ENCODE measurements at regions not wholly inside any gene's neighbourhood (a gene's known extent, or its start where the extent isn't known, plus 50 kb on each side); places are given as distances from the start of the nearest gene placed in this dataset.

DNA sequence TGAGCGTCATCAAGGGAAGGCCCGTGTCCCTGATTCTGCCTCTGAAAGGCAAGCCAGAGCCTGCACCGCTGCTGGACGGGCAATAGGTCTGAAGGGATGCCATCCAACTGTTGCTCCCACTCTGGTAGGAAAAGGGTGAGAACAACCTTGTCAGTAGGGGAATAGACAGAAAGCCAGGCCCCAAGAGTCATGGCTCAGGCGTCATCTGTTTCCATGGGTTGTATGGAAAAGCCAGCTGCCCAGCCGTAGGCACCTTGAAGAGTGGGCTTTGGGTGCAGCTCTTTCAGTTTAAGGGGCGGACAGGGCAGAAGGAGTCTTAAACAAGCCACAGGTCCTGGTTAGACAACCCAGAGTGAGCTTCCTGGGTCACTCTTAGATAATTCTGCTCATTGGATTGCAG is 66.5 kb downstream of the RNF6 start:
- no peak for DNase-seq

DNA sequence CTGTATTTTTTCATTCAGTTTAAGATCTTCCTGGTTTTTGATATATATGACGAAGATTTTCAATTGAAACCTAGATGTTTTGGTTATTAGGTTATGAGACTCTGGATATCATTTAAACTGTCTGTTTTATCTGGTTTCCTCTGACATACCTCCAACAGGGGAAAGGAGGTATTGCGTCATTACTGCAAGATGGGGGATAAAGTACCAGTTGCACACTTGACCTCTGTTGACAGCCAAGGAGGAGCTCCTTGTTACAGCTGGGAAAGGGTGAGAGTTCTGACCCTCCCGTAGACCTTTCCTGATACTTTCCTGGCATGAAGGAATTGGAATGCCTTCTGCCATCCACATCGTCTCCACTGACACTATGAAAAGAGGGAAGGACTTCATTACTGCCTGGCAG is 82.0 kb upstream of the SHISA2 start:
- no peak for DNase-seq

DNA sequence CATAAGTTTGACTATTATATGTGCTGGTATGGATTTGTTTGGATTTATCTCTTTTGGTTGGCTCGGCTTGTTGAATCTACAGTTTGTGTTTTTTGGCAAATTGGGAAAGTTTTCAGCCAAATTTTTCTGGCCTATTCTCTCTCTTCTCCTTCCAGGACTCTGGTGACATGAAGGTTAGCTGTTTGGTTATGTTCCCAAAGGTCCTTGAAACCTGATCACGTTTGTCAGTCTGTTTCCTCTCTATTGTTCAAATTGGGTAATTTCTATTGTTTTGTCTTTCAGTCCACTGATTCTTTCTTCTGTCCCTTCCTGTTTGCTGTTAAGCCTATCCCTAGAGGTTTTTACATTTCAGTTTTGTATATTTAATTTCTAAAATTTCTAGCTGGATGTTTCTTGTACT is 81.5 kb upstream of the SHISA2 start:
- peak; percentile 3 for DNase-seq

DNA sequence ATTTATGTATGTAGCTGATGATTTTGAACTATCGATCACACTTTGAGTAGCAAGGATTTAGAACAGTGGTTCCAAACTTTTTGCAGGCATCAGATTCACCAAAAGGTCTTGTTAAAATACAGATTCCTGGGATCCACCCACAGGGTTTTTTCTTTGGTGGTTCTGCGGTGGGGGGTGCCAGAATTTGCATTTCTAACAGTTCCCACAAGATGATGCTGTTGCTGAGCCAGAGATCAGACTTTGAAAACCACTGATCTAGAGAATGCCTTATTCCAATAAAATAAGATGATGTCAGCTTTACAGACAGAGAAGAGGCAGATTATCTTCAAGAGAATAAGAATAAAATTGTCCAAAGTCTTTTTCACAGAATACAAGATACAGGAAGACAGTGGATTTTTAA is 80.9 kb upstream of the SHISA2 start:
- no peak for DNase-seq

DNA sequence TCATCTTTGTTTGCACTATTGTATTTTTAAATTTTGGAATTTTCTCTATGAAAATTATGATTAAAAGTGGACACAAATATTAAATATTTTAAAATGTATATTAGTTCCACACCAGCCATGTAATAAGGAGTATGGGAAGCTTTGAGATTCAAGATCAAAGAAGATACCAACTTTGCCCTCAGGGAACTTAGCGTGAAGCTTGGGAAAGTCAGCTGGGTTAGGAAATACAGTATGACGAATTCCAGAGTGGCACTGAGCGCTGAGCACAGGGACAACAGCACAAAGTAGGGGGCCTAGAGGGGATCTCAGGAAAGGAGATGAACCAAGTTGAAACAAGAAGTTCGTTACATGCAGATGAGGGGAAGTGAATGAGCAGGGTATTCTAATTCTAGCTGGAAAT is 76.9 kb upstream of the SHISA2 start:
- no peak for DNase-seq

DNA sequence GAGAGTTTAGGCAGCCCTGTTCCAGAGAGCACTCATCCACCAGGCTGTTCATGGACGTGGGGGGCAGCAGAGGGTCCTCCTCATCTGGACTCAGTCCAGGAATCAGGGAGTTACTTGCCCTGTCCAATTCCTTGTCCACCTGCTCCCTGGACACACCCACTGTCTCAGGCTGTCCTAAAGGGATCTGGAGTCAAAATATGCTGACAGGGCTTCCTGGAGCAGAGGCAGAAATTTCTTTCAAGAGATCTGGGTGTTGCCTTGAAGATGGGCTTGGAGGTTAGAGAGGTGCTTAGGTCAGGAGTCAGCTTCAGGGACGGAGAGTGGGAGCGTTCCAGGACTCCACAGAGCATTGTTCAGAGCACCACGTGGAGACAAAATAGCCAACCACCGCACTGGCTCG is 65.8 kb upstream of the SHISA2 start:
- DNase-seq = no peak

DNA sequence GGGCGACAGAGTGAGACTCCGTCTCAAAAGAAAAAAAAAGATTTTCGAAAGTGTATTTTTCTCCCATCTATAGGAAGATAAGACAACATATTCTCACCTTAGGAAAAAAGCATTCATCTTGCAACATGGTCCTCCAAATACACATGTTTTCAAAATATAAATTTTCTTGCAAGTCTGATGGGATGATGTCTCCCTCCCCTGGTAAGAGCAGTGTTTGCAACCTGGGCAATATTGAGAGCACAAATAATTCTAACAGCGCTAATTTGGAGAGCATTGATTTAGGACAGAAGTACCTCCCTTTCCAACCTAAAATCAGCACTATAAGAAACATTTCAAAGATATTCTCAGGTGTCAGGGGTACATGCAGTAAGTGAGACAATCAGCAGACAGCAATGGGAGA is 61.0 kb upstream of the SHISA2 start:
- no peak for DNase-seq

DNA sequence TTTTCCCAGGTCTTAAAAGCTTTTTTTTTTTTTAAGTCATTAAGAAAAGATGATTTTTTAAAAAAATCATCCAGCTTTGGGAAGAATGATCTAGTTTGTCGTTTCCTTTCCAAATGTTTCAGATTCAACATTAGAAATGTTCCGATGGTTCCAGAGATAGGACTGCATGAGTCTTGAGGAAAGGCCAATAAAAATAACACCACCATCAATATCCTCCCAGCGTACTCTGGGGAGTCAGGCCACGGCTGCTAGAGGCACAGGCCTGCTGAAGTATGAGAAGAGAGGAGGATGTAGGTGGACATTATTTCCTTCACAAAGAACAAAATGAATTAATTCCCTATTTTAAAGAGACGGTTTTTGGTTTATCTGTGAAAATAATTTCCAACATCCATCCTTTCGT is 60.0 kb upstream of the SHISA2 start:
- DNase-seq = no peak
